ENCODE measurements at regions not wholly inside any gene's neighbourhood (a gene's known extent, or its start where the extent isn't known, plus 50 kb on each side); places are given as distances from the start of the nearest gene placed in this dataset.

- peak; percentile 10 for DNase-seq
These were observed 59.0 kb downstream of the ING2 start for GRCh38 chr4:183563874-183564273.

- DNase-seq = peak; percentile 10
These were observed 66.6 kb downstream of the ING2 start for GRCh38 chr4:183571350-183571941.

GRCh38 chr4:183576701-183577404, 72.0 kb downstream of the ING2 start:
- DNase-seq = no peak

GRCh38 chr4:183580370-183580769, 75.5 kb downstream of the ING2 start:
- no peak for DNase-seq

GRCh38 chr4:183580849-183581248, 76.0 kb downstream of the ING2 start:
- no peak for DNase-seq

GRCh38 chr4:183586824-183587223, 72.2 kb downstream of the RWDD4 start:
- no peak for DNase-seq

GRCh38 chr4:183588169-183588675, 70.8 kb downstream of the RWDD4 start:
- no peak for DNase-seq

GRCh38 chr4:183588691-183589090, 70.3 kb downstream of the RWDD4 start:
- no peak for DNase-seq

- no peak for DNase-seq
These were observed 69.4 kb downstream of the RWDD4 start for GRCh38 chr4:183589461-183590099.
